AG04449 (cell line): ENCODE measurements at regions not wholly inside any gene's neighbourhood (a gene's known extent, or its start where the extent isn't known, plus 50 kb on each side); places are given as distances from the start of the nearest gene placed in this dataset.

Source experiments
- CTCF ChIA-PET: fragments of 350-600 bp; formaldehyde crosslinking; extraction: SDS; loops from one replicate; lab custom pipeline; 2021; ENCODE audit warnings: antibody characterized with exemption; lab: Yijun Ruan, JAX
- POLR2A ChIA-PET: fragments of 400-600, 350-600 bp; formaldehyde crosslinking; extraction: SDS; loops from one replicate; lab custom pipeline; 2020; ENCODE audit warnings: antibody characterized with exemption, inconsistent platforms; lab: Yijun Ruan, JAX
- DNase-seq: peaks from one replicate; pipeline ENCODE4 v3.0.0-alpha.2; 2010; ENCODE audit warnings: low read depth, low spot score
- H3K4me3 ChIP-seq: 2 replicates; pipeline ENCODE4 v1.5.1; 2011; ENCODE audit warnings: low read depth, mild to moderate bottlenecking, control low read depth, low read length
- CTCF ChIP-seq: IDR thresholded peaks from one replicate; pipeline ENCODE4 v1.5.1; 2011; ENCODE audit warnings: mild to moderate bottlenecking, moderate library complexity, low read length, control low read depth, inconsistent platforms; ENCODE audit not compliant: insufficient read depth; ENCODE audit errors: missing control alignments

GRCh38 chr3:62965311-62965710 is 90.1 kb upstream of the CADPS start:
- DNase-seq = no peak
- ChIA-PET POLR2A (no interaction called here), CTCF (no interaction called here)
- no peak overlapping the region for H3K4me3 ChIP-seq
- no peak for TF ChIP-seq CTCF

- DNase-seq = no peak
- TF ChIP-seq CTCF = no peak
- POLR2A ChIA-PET = no interaction called here
- CTCF ChIA-PET = no interaction called here
- no peak overlapping the region for H3K4me3 ChIP-seq
Observed at GRCh38 chr3:62968128-62968527, 92.9 kb upstream of the CADPS start.

- DNase-seq = no peak
- ChIA-PET POLR2A (no interaction called here), CTCF (no interaction called here)
- TF ChIP-seq CTCF = no peak
- H3K4me3 ChIP-seq = no peak overlapping the region
Observed at GRCh38 chr3:62970648-62971047, 95.4 kb upstream of the CADPS start.

GRCh38 chr3:62975566-62975965 is 100.3 kb upstream of the CADPS start:
- ChIA-PET POLR2A (no interaction called here), CTCF (no interaction called here)
- DNase-seq = no peak
- TF ChIP-seq CTCF = no peak
- no peak overlapping the region for H3K4me3 ChIP-seq

GRCh38 chr3:62981962-62982361 is 106.7 kb upstream of the CADPS start:
- no peak for TF ChIP-seq CTCF
- CTCF ChIA-PET = no interaction called here
- H3K4me3 ChIP-seq = no peak overlapping the region
- DNase-seq = no peak
- POLR2A ChIA-PET = no interaction called here

GRCh38 chr3:62982795-62983455 is 107.7 kb upstream of the CADPS start:
- ChIA-PET POLR2A (no interaction called here), CTCF (no interaction called here)
- DNase-seq = no peak
- no peak for TF ChIP-seq CTCF
- H3K4me3 ChIP-seq = no peak overlapping the region
